GM23248 (cell line): ENCODE measurements at regions not wholly inside any gene's neighbourhood (a gene's known extent, or its start where the extent isn't known, plus 50 kb on each side); places are given as distances from the start of the nearest gene placed in this dataset.

ENCODE experiments used
- EZH2 ChIP-seq: fragments of 200-600 bp; sonication (generic); IDR thresholded peaks from 2 replicates; pipeline ENCODE4 v1.6.1; 2018; ENCODE audit warnings: antibody characterized with exemption, mild to moderate bottlenecking; ENCODE audit not compliant: insufficient read depth, poor library complexity, severe bottlenecking
- EZH2phosphoT487 ChIP-seq: fragments of 200-600 bp; sonication (generic); IDR thresholded peaks from 2 replicates; pipeline ENCODE4 v1.6.1; 2018; ENCODE audit warnings: antibody characterized with exemption, moderate library complexity, mild to moderate bottlenecking, low read depth; ENCODE audit not compliant: insufficient read depth

GRCh38 chr1:106266786-106267185 is 789.7 kb upstream of the PRMT6 start:
- TF ChIP-seq EZH2 (no peak), EZH2phosphoT487 (no peak)
